A549 (cell line): ENCODE measurements at regions not wholly inside any gene's neighbourhood (a gene's known extent, or its start where the extent isn't known, plus 50 kb on each side); places are given as distances from the start of the nearest gene placed in this dataset.

Experiments used
- CTCF ChIP-seq: fragments of >200 bp; sonication (Bioruptor Twin); formaldehyde crosslinking; IDR thresholded peaks from 3 replicates; pipeline ENCODE4 v1.5.1; 2016
- MAX ChIP-seq: IDR thresholded peaks from 2 replicates; pipeline ENCODE4 v1.6.1; 2012
- PBX3 ChIP-seq: IDR thresholded peaks from 2 replicates; pipeline ENCODE4 v1.6.1; 2012
- PHF8 ChIP-seq: fragments of 200-600 bp; sonication (generic); IDR thresholded peaks from 2 replicates; pipeline ENCODE4 v1.6.1; 2016; ENCODE audit warnings: low read depth, mild to moderate bottlenecking, antibody characterized with exemption, moderate library complexity, borderline replicate concordance
- POLR2AphosphoS2 ChIP-seq: conservative IDR thresholded peaks from 2 replicates; pipeline ENCODE4 v1.6.1; 2012; ENCODE audit warnings: low read length, improper control_type of control experiment, inconsistent platforms
- RAD21 ChIP-seq, 2 experiments: fragments of >200 bp in 1 of 2; sonication (Bioruptor Twin) in 1 of 2; formaldehyde crosslinking in 1 of 2; IDR thresholded peaks in 1 of 2; conservative IDR thresholded peaks in 1 of 2; 2 replicates in 1 of 2; 3 replicates in 1 of 2; pipeline ENCODE4 v1.6.1; 2012 to 2018; ENCODE audit warnings: inconsistent platforms in 1 of 2

- TF ChIP-seq CTCF, result no peak
- no peak for TF ChIP-seq POLR2AphosphoS2
- TF ChIP-seq RAD21 (conservative IDR thresholded peaks at IDR 0.05 in 1 of 2, IDR thresholded peaks at IDR 0.05 in 1 of 2), result no peak
- no peak for TF ChIP-seq MAX
- TF ChIP-seq PBX3, result no peak
- TF ChIP-seq PHF8, result no peak
These were observed 917.9 kb upstream of the AUTS2 start for GRCh38 chr7:68680235-68680872.
